ENCODE measurements at regions not wholly inside any gene's neighbourhood (a gene's known extent, or its start where the extent isn't known, plus 50 kb on each side); places are given as distances from the start of the nearest gene placed in this dataset.
"Not testable (repeated sequence)": the region's sequence is repeated elsewhere in the genome, so short reads cannot be mapped to it uniquely, and the experiment has no call there.

- no peak for DNase-seq (ENCODE audit: low read depth)
Measured at GRCh38 chr11:81286550-81286949, 1447.1 kb downstream of the FAM181B start.

- not testable (repeated sequence) for DNase-seq (ENCODE audit: low read depth)
Measured at GRCh38 chr11:81280228-81280627, 1453.4 kb downstream of the FAM181B start.

- no peak for DNase-seq (ENCODE audit: low read depth)
Measured at GRCh38 chr11:81278991-81279390, 1454.7 kb downstream of the FAM181B start.

- no peak for DNase-seq (ENCODE audit: low read depth)
Measured at GRCh38 chr11:81270686-81271085, 1463.0 kb downstream of the FAM181B start.

GRCh38 chr11:81267246-81267645 lies 1466.4 kb downstream of the FAM181B start:
- DNase-seq (ENCODE audit: low read depth): no peak

GRCh38 chr11:81259471-81259870 lies 1474.2 kb downstream of the FAM181B start:
- DNase-seq (ENCODE audit: low read depth): no peak

GRCh38 chr11:81255895-81256294 lies 1477.8 kb downstream of the FAM181B start:
- no peak for DNase-seq (ENCODE audit: low read depth)

GRCh38 chr11:81253244-81253643 lies 1480.4 kb downstream of the FAM181B start:
- no peak for DNase-seq (ENCODE audit: low read depth)

- no peak for DNase-seq (ENCODE audit: low read depth)
Measured at GRCh38 chr11:81246941-81247340, 1486.7 kb downstream of the FAM181B start.

GRCh38 chr11:81245791-81246190 lies 1487.9 kb downstream of the FAM181B start:
- no peak for DNase-seq (ENCODE audit: low read depth)

GRCh38 chr11:81241672-81242275 lies 1491.9 kb downstream of the FAM181B start:
- no peak for DNase-seq (ENCODE audit: low read depth)

GRCh38 chr11:81237139-81237538 lies 1496.5 kb downstream of the FAM181B start:
- DNase-seq (ENCODE audit: low read depth): no peak

- DNase-seq (ENCODE audit: low read depth): not testable (repeated sequence)
Measured at GRCh38 chr11:81227409-81227808, 1506.3 kb downstream of the FAM181B start.

GRCh38 chr11:81224396-81224795 lies 1509.3 kb downstream of the FAM181B start:
- no peak for DNase-seq (ENCODE audit: low read depth)

- no peak for DNase-seq (ENCODE audit: low read depth)
Measured at GRCh38 chr11:81222491-81222890, 1511.2 kb downstream of the FAM181B start.

- no peak for DNase-seq (ENCODE audit: low read depth)
Measured at GRCh38 chr11:81220146-81220895, 1513.3 kb downstream of the FAM181B start.

GRCh38 chr11:81219661-81220060 lies 1514.0 kb downstream of the FAM181B start:
- no peak for DNase-seq (ENCODE audit: low read depth)

GRCh38 chr11:81218440-81218839 lies 1515.2 kb downstream of the FAM181B start:
- DNase-seq (ENCODE audit: low read depth): no peak

- no peak for DNase-seq (ENCODE audit: low read depth)
Measured at GRCh38 chr11:81211050-81211449, 1522.6 kb downstream of the FAM181B start.

- DNase-seq (ENCODE audit: low read depth): no peak
Measured at GRCh38 chr11:81207421-81208054, 1526.1 kb downstream of the FAM181B start.

- DNase-seq (ENCODE audit: low read depth): no peak
Measured at GRCh38 chr11:81203876-81204275, 1529.8 kb downstream of the FAM181B start.

- no peak for DNase-seq (ENCODE audit: low read depth)
Measured at GRCh38 chr11:81197396-81197795, 1536.3 kb downstream of the FAM181B start.

- DNase-seq (ENCODE audit: low read depth): no peak
Measured at GRCh38 chr11:81192516-81192915, 1541.1 kb downstream of the FAM181B start.
